TTC549 (cell line): ENCODE measurements at regions not wholly inside any gene's neighbourhood (a gene's known extent, or its start where the extent isn't known, plus 50 kb on each side); places are given as distances from the start of the nearest gene placed in this dataset.
"Not testable (repeated sequence)": the region's sequence is repeated elsewhere in the genome, so short reads cannot be mapped to it uniquely, and the experiment has no call there.

Source experiments
- FAIRE-seq: peaks from 2 replicates; lab custom pipeline; 2012; peaks lifted over from hg19 to GRCh38; lab: Jason Lieb, UNC

- no peak for FAIRE-seq
Measured at GRCh38 chr6:15108383-15108715, 137.5 kb upstream of the JARID2 start.

GRCh38 chr6:15109338-15110090 is 136.4 kb upstream of the JARID2 start:
- FAIRE-seq = no peak

GRCh38 chr6:15110726-15111354 is 135.0 kb upstream of the JARID2 start:
- FAIRE-seq = no peak

- not testable (repeated sequence) for FAIRE-seq
Measured at GRCh38 chr6:15111576-15111975, 134.3 kb upstream of the JARID2 start.

- no peak for FAIRE-seq
Measured at GRCh38 chr6:15113587-15113986, 132.3 kb upstream of the JARID2 start.

GRCh38 chr6:15114061-15114460 is 131.8 kb upstream of the JARID2 start:
- FAIRE-seq = no peak

- no peak for FAIRE-seq
Measured at GRCh38 chr6:15116889-15117288, 129.0 kb upstream of the JARID2 start.

GRCh38 chr6:15121443-15121842 is 124.4 kb upstream of the JARID2 start:
- FAIRE-seq = no peak

GRCh38 chr6:15121977-15122550 is 123.8 kb upstream of the JARID2 start:
- FAIRE-seq = no peak

- FAIRE-seq = no peak
Measured at GRCh38 chr6:15129887-15130286, 116.0 kb upstream of the JARID2 start.

GRCh38 chr6:15131234-15131633 is 114.6 kb upstream of the JARID2 start:
- no peak for FAIRE-seq

- FAIRE-seq = no peak
Measured at GRCh38 chr6:15131651-15132061, 114.2 kb upstream of the JARID2 start.

GRCh38 chr6:15132167-15132566 is 113.7 kb upstream of the JARID2 start:
- no peak for FAIRE-seq

GRCh38 chr6:15132854-15133670 is 112.8 kb upstream of the JARID2 start:
- FAIRE-seq = no peak

GRCh38 chr6:15137086-15137485 is 108.8 kb upstream of the JARID2 start:
- no peak for FAIRE-seq

GRCh38 chr6:15143086-15143485 is 102.8 kb upstream of the JARID2 start:
- FAIRE-seq = no peak

GRCh38 chr6:15143540-15143939 is 102.3 kb upstream of the JARID2 start:
- no peak for FAIRE-seq

- no peak for FAIRE-seq
Measured at GRCh38 chr6:15145821-15146220, 100.0 kb upstream of the JARID2 start.

GRCh38 chr6:15147827-15148226 is 98.0 kb upstream of the JARID2 start:
- no peak for FAIRE-seq

- no peak for FAIRE-seq
Measured at GRCh38 chr6:15148356-15148946, 97.4 kb upstream of the JARID2 start.

GRCh38 chr6:15150207-15150606 is 95.7 kb upstream of the JARID2 start:
- no peak for FAIRE-seq

- no peak for FAIRE-seq
Measured at GRCh38 chr6:15152700-15153099, 93.2 kb upstream of the JARID2 start.

GRCh38 chr6:15153191-15153590 is 92.7 kb upstream of the JARID2 start:
- FAIRE-seq = no peak
